ENCODE measurements at regions not wholly inside any gene's neighbourhood (a gene's known extent, or its start where the extent isn't known, plus 50 kb on each side); places are given as distances from the start of the nearest gene placed in this dataset.

DNA sequence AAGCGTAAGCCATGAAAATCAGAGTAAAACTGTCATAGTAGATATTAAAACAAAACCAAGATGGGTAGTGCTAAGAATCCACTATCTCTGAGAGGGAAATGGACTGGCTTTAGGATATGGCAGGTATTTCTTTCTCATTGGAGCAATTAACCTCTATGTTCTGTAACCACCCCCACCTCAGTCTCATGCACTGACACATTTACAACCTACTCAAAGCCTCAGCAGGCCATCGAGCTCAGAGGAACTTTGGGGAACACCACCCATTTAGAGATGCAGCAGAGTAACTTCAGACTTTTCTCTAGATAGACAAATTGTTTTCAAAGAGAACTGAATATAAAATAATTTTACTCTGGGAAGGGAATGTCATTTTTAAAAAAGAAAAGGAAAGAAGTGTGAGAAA lies 615.8 kb upstream of the ZFHX3 start:
- TF ChIP-seq, protein P1, sequence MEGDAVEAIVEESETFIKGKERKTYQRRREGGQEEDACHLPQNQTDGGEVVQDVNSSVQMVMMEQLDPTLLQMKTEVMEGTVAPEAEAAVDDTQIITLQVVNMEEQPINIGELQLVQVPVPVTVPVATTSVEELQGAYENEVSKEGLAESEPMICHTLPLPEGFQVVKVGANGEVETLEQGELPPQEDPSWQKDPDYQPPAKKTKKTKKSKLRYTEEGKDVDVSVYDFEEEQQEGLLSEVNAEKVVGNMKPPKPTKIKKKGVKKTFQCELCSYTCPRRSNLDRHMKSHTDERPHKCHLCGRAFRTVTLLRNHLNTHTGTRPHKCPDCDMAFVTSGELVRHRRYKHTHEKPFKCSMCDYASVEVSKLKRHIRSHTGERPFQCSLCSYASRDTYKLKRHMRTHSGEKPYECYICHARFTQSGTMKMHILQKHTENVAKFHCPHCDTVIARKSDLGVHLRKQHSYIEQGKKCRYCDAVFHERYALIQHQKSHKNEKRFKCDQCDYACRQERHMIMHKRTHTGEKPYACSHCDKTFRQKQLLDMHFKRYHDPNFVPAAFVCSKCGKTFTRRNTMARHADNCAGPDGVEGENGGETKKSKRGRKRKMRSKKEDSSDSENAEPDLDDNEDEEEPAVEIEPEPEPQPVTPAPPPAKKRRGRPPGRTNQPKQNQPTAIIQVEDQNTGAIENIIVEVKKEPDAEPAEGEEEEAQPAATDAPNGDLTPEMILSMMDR (IDR thresholded peaks at IDR 0.05; ENCODE audit: low read depth, low read length), result no peak
- H3K4me1 ChIP-seq, result no peaks in the 10 kb centered on the region
- H3K27me3 ChIP-seq, result peaks cover 29% of the 10 kb centered on the region
- H3K36me3 ChIP-seq, result no peaks in the 10 kb centered on the region
- H3K4me3 ChIP-seq (ENCODE audit: low read depth, low read length), result no peak overlapping the region
- H3K9me3 ChIP-seq, result no peaks in the 10 kb centered on the region
- no peak for DNase-seq

DNA sequence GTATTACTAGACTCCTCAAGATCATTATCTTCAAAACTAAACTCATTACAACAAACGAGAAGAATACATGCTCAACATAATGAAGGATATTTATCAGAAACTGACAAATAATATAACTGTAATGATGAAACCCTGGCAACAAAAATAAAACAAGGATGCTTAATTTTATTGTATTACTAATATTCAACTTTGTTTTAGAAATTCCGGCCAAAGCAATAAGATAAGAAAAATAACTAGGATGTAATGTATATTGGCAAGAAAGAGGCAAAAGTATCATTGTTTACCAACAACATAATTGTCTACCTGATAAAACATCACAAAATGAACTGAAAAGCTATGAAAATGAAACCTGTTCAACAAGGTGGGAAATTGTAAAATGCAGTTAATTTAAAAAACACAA lies 588.3 kb upstream of the ZFHX3 start:
- H3K36me3 ChIP-seq, result no peaks in the 10 kb centered on the region
- DNase-seq, result no peak
- no peaks in the 10 kb centered on the region for H3K4me1 ChIP-seq
- no peaks in the 10 kb centered on the region; the same call in 1 of the 2 replicates for H3K9me3 ChIP-seq
- TF ChIP-seq, protein P1 (IDR thresholded peaks at IDR 0.05; ENCODE audit: low read depth, low read length), result no peak
- H3K4me3 ChIP-seq (ENCODE audit: low read depth, low read length), result no peak overlapping the region
- H3K27me3 ChIP-seq, result peaks cover 6% of the 10 kb centered on the region

DNA sequence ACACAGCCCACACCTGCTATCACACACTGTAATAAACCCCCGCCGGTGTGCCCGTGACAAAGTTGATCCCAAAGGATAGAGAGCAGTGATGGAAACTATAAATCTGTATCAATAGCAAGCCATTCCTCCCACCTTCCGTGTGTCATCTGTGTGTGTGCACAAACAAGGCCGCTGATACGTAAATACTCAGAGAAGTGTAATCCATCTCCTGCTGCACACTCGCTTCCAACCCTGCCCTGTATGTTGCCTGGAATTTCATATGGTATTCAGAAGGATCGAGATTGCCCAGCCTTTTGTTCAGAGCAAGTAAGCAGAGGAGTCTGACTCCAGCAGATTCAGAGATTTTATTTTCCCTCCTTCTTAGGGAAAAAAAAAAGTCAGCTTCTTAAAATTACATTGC lies 581.1 kb upstream of the ZFHX3 start:
- no peaks in the 10 kb centered on the region for H3K4me1 ChIP-seq

DNA sequence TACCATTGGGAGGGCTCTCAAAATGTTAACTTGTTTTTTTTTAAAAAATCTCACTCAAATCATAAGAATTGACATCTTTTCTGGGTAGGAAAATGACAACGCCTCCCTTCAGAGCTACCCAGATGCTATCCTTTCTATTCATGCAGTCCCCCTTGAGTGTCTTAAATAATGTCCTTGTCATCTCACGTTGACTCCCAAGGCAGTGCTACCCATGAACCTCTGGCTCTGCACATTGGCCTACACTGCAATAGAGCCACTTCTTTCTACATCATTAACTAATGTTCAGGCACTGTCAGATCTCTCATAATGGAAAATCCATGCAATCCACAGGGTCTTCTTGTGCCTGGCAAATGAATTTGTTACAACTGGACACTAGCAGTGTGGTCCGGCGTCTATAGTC lies 569.8 kb upstream of the ZFHX3 start:
- no peak for DNase-seq
- no peaks in the 10 kb centered on the region for H3K36me3 ChIP-seq
- no peak overlapping the region for H3K4me3 ChIP-seq (ENCODE audit: low read depth, low read length)
- peaks cover 11% of the 10 kb centered on the region for H3K27me3 ChIP-seq
- TF ChIP-seq, protein P1 (IDR thresholded peaks at IDR 0.05; ENCODE audit: low read depth, low read length), result no peak
- H3K9me3 ChIP-seq, result no peaks in the 10 kb centered on the region
- H3K4me1 ChIP-seq, result no peaks in the 10 kb centered on the region

More for the DNA sequence above, 581.1 kb upstream of the ZFHX3 start:
- H3K27me3 ChIP-seq, result 0 out of 2 replicates have a peak, but pooled peaks cover 2% of the 10 kb centered on the region
- TF ChIP-seq, protein P1 (IDR thresholded peaks at IDR 0.05; ENCODE audit: low read depth, low read length), result no peak
- no peak for DNase-seq
- H3K4me3 ChIP-seq (ENCODE audit: low read depth, low read length), result no peak overlapping the region
- no peaks in the 10 kb centered on the region for H3K36me3 ChIP-seq
- no peaks in the 10 kb centered on the region for H3K9me3 ChIP-seq

DNA sequence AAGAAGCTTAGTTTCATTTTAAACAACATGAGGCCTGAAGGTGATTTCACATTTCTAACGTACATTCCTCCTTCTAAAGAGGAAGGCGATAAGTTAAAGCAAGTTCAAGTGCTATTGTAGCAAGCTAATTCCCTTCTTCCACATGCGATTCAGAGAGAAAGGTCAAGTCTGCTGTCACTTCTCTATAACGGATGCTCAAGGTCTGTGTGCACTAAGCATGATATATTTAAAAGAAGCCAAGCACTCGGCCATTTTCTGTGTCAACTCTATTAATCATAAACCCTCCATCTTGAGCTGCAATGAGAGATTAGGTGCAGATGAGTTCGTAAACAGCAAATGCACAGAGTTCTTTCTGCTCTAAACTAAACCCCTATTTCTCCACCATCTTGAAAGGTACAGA lies 568.8 kb upstream of the ZFHX3 start:
- TF ChIP-seq, protein P1 (IDR thresholded peaks at IDR 0.05; ENCODE audit: low read depth, low read length), result no peak
- Histone ChIP-seq H3K36me3 (no peaks in the 10 kb centered on the region), H3K4me1 (no peaks in the 10 kb centered on the region), H3K9me3 (no peaks in the 10 kb centered on the region), H3K27me3 (peaks cover 21% of the 10 kb centered on the region), H3K4me3 (ENCODE audit: low read depth, low read length) (no peak overlapping the region)
- no peak for DNase-seq

DNA sequence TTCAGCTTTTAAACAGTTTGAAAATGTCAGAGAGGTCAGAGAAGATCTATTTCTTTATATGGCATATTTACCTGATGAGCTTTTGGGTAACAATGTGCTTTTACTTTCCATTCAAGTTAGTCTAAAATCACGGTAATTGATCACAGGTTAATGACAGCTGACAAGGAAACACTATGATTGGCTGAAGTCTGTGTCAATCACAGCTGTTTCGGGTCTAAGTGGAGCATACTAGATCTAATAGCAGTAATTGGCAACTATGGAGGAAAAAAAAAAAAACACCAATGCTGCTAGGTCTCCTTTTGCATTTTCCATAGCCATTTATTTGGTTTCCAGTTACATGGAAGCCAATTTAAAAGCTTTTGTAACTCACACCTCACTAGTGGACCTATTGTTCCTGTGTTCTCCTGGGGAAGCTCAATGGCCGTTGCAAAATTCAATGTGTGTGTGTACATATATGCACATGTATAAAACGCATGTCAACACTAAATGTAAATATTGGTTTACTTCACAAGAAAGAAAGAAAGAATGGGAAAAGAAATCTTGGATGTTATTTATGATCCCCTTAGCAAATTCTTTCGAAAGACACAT lies 568.3 kb upstream of the ZFHX3 start:
- no peak for DNase-seq
- Histone ChIP-seq H3K9me3 (no peaks in the 10 kb centered on the region), H3K36me3 (no peaks in the 10 kb centered on the region), H3K27me3 (peaks cover 24% of the 10 kb centered on the region), H3K4me1 (no peaks in the 10 kb centered on the region), H3K4me3 (ENCODE audit: low read depth, low read length) (no peak overlapping the region)
- TF ChIP-seq, protein P1 (IDR thresholded peaks at IDR 0.05; ENCODE audit: low read depth, low read length), result no peak
